Activated CD8-positive, alpha-beta T cell treated with anti-CD3 and anti-CD28 coated beads for 36 hours (primary cell): ENCODE measurements at regions not wholly inside any gene's neighbourhood (a gene's known extent, or its start where the extent isn't known, plus 50 kb on each side); places are given as distances from the start of the nearest gene placed in this dataset.

Experiments
- ATAC-seq: fragments of 200-7000 bp; cut with Tn5 transposase; one replicate; pipeline ENCODE4 v1.10.0; 2021; ENCODE audit warnings: mild to moderate bottlenecking, moderate library complexity
- CTCF ChIA-PET: fragments of 350-600 bp; sonication (Branson Sonifier 250); formaldehyde crosslinking; loops from one replicate; lab custom pipeline; 2021; ENCODE audit warnings: antibody characterized with exemption; lab: Charles Lee
- POLR2A ChIA-PET: fragments of 350-600 bp; sonication (Branson Sonifier 250); formaldehyde crosslinking; loops from one replicate; lab custom pipeline; 2021; ENCODE audit warnings: antibody characterized with exemption; lab: Charles Lee
- DNase-seq: peaks from one replicate; pipeline ENCODE4 v3.0.0-alpha.2; 2020
- H3K27ac Mint-ChIP-seq: one replicate; pipeline ENCODE4 v1.8.0; 2021; ENCODE audit warnings: mild to moderate bottlenecking, mixed read lengths
- H3K27me3 Mint-ChIP-seq: one replicate; pipeline ENCODE4 v1.8.0; 2021; ENCODE audit warnings: mixed read lengths
- H3K36me3 Mint-ChIP-seq: one replicate; pipeline ENCODE4 v1.8.0; 2021; ENCODE audit warnings: low read depth, mixed read lengths
- H3K4me1 Mint-ChIP-seq: one replicate; pipeline ENCODE4 v1.8.0; 2021; ENCODE audit warnings: low read depth, mixed read lengths
- H3K4me3 Mint-ChIP-seq: one replicate; pipeline ENCODE4 v1.8.0; 2021; ENCODE audit warnings: mild to moderate bottlenecking, moderate library complexity, mixed read lengths
- H3K9me3 Mint-ChIP-seq: one replicate; pipeline ENCODE4 v1.8.0; 2021; ENCODE audit warnings: mixed read lengths
- intact Hi-C: fragments of 100-400 bp; cut with micrococcal nuclease; formaldehyde crosslinking; loops from one replicate; pipeline ENCODE4 v1.10.0; 2022
- TF ChIP-seq, protein P1 (sequence below): fragments of 200-600 bp; IDR thresholded peaks from one replicate; pipeline ENCODE4 v1.8.0; 2022; ENCODE audit warnings: antibody characterized with exemption, mild to moderate bottlenecking

DNA sequence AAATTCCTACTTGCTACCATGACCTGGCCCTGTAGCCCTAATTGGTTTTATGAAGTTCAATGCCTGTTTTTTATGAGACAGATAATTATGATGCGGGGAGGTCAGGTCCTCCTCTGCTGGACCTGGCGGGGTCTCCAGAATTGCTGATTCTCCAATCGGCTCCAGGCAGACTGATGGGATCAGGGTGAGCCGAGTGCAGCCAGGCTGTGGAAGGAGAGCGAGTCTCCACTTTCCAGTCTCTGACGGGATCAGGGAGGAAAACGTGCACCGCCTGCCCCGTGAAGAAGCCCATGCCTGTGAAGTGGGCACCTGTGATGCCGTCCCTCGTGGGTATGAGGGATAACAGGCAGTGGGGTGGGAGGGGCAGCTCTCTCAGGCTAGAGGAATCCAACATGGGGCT lies 71.5 kb upstream of the HSPA9 start:
- TF ChIP-seq, protein P1, sequence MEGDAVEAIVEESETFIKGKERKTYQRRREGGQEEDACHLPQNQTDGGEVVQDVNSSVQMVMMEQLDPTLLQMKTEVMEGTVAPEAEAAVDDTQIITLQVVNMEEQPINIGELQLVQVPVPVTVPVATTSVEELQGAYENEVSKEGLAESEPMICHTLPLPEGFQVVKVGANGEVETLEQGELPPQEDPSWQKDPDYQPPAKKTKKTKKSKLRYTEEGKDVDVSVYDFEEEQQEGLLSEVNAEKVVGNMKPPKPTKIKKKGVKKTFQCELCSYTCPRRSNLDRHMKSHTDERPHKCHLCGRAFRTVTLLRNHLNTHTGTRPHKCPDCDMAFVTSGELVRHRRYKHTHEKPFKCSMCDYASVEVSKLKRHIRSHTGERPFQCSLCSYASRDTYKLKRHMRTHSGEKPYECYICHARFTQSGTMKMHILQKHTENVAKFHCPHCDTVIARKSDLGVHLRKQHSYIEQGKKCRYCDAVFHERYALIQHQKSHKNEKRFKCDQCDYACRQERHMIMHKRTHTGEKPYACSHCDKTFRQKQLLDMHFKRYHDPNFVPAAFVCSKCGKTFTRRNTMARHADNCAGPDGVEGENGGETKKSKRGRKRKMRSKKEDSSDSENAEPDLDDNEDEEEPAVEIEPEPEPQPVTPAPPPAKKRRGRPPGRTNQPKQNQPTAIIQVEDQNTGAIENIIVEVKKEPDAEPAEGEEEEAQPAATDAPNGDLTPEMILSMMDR = no peak
- ATAC-seq (no peak), DNase-seq (no peak)
- no peak overlapping the region for H3K27ac Mint-ChIP-seq
- peaks cover 77% of the 10 kb centered on the region for H3K27me3 Mint-ChIP-seq
- intact Hi-C loops = no loop called here
- no peak overlapping the region for H3K4me3 Mint-ChIP-seq
- H3K9me3 Mint-ChIP-seq = no peaks in the 10 kb centered on the region
- POLR2A ChIA-PET = no interaction called here
- CTCF ChIA-PET = no interaction called here
- H3K36me3 Mint-ChIP-seq = no peaks in the 10 kb centered on the region
- H3K4me1 Mint-ChIP-seq = peaks cover 2% of the 10 kb centered on the region

DNA sequence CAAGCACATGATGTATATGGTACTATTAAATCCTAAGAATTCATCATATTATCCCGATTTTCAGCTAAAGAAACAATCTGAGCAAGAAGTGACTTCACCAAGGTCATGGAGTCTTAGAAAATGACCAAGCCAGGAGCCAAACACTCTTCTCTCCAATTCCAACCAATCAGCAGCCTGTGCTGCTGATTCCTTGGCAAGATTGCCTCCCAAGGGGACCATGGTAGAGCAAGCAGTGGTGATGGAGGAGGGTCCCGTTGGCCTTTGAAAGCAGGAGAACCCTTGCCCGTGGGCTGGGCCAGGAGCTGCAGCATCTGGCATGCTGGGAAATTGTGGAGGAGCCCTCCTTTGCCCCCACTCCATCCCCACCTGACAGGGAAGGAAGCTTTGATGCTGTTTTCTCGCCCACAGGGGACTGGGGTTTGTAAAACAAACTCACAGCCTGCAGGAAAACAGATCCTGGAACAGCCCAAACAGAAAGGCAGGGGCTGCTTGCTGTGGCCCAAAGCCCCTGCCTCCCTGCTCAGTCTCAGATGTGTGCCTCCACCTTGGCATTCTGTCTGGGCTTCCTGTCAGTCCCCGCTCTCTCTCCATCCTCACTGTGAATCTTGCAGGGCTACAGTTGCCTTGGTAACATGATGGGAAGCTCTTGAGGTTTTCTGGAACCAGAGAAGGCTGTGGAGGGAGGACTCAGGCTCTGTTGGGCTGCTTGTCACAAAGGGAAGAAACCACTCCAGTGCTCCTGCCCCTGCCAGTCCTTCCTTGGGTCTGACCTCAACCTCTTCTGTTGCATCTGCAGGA lies 70.8 kb upstream of the HSPA9 start:
- H3K4me3 Mint-ChIP-seq = no peak overlapping the region
- POLR2A ChIA-PET = interaction anchor here (1.3 kb wide), 1 partner anchor 45 kb away, joined by 3 read pairs; no protein-coding TSS in a partner anchor
- ATAC-seq (no peak), DNase-seq (no peak)
- no peak overlapping the region for H3K27ac Mint-ChIP-seq
- TF ChIP-seq, protein P1 = no peak
- H3K9me3 Mint-ChIP-seq = no peaks in the 10 kb centered on the region
- CTCF ChIA-PET = interaction anchor here (1.0 to 1.2 kb wide), 3 partner anchors 66 to 144 kb away, joined by 3 to 4 read pairs (median 3); no protein-coding TSS in a partner anchor
- H3K4me1 Mint-ChIP-seq = no peaks in the 10 kb centered on the region
- H3K36me3 Mint-ChIP-seq = no peaks in the 10 kb centered on the region
- intact Hi-C loops = no loop called here
- H3K27me3 Mint-ChIP-seq = peaks cover 76% of the 10 kb centered on the region

DNA sequence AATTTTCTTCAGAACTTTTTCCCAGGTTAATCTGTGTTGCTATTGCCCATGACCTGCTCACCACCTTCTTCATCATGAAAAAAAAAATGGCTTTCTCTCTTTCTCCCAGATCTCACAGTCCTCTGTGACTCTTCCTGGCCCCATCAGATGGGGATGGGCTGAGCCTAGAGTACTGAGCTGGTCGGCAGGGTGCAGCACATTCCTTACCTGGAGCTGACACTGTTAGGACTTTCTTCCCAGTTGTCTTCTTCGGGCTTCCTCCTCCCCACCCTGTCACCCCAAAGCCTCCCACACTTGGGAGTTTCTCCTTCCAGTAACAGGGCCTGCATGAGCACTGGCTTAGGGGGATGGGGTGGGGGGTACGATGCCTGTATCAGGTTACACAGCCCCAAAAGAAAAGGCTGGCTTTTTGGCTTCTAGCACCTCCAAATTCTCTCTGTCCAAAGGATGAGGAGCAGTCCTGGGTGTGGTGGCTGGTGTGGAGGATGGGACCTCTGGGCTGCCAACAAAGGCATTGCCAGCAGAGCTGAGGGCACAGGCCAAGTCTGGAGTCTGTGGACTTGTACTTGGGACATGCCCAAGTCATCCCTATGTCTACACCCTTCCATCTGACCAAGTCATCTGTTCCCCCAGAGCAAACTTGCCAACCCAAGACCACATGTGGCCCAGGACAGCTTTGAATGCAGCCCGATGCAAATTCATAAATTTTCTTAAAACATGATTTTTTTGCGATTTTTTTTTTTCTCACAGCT lies 68.0 kb upstream of the HSPA9 start:
- H3K36me3 Mint-ChIP-seq = no peaks in the 10 kb centered on the region
- H3K27me3 Mint-ChIP-seq = peaks cover 69% of the 10 kb centered on the region
- intact Hi-C loops = loop anchor here (5.0 kb wide), 1 partner anchor 619 kb away; no protein-coding TSS in a partner anchor
- no peaks in the 10 kb centered on the region for H3K4me1 Mint-ChIP-seq
- ChIA-PET POLR2A (no interaction called here), CTCF (interaction anchor here (0.9 to 2.2 kb wide), 5 partner anchors 8 to 182 kb away, joined by 3 to 13 read pairs (median 4); no protein-coding TSS in a partner anchor)
- no peak overlapping the region for H3K27ac Mint-ChIP-seq
- DNase-seq (no peak), ATAC-seq (no peak)
- no peak overlapping the region for H3K4me3 Mint-ChIP-seq
- TF ChIP-seq, protein P1 = no peak
- H3K9me3 Mint-ChIP-seq = no peaks in the 10 kb centered on the region

DNA sequence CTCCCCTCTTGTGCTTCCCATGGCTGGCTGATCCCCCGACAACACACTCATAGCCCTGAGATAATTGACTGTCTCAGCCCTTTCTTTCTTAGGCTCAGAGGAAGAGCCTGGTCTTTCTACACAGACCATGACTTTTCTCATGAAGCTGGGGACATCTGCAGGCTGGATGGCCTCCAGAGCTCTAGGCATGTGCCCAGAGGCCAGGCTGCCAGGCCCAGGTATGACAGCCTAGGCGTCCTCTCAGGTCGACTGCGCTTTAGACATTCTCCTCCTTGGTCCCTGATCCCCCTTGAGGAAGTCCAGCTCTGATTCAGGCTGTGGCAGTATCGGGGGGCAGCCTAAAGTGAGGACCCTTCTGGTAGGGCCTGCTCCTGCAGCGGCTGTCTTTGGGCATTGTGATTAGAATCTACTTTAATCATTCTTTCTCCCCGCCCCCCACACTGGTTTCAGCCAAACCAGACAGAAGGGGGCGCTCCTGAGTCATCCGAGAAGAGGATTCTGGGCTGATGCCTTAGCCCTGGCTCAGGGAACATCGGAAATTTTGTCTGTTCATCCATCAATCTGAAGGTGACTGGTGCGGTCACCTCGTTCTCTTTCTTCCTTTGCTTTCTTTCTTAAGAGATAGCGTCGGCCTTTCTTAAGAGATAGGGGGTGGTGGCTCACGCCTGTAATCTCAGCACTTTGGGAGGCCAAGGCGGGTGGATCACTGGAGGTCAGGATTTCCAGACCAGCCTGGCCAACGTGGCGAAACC lies 66.5 kb upstream of the HSPA9 start:
- intact Hi-C loops = loop anchor here (5.0 kb wide), 1 partner anchor 621 kb away; no protein-coding TSS in a partner anchor
- TF ChIP-seq, protein P1 = peak; percentile 85
- Mint-ChIP-seq H3K4me1 (no peaks in the 10 kb centered on the region), H3K4me3 (no peak overlapping the region), H3K9me3 (no peaks in the 10 kb centered on the region), H3K27ac (no peak overlapping the region), H3K36me3 (no peaks in the 10 kb centered on the region), H3K27me3 (peaks cover 58% of the 10 kb centered on the region)
- POLR2A ChIA-PET = no interaction called here
- CTCF ChIA-PET = interaction anchor here (0.6 to 2.2 kb wide), 11 partner anchors 8 to 206 kb away, joined by 3 to 13 read pairs (median 4); no protein-coding TSS in a partner anchor
- DNase-seq (peak; percentile 88), ATAC-seq (peak; percentile 91)
